Aorta (tissue), 5 donors: ENCODE measurements at regions not wholly inside any gene's neighbourhood (a gene's known extent, or its start where the extent isn't known, plus 50 kb on each side); places are given as distances from the start of the nearest gene placed in this dataset.

ENCODE experiments used
- ATAC-seq: fragments of 200-7000 bp; cut with Tn5 transposase; one replicate; pipeline ENCODE4 v1.9.1; 2022; ENCODE audit warnings: moderate library complexity; ENCODE audit not compliant: low FRiP score
- DNase-seq, 2 donors: peaks; one replicate each; pipeline ENCODE4 v3.0.0-alpha.2; 2020
- H3K27ac ChIP-seq, 2 donors: one replicate each; pipeline ENCODE4 v1.5.1; 2013; ENCODE audit warnings: low read length in 2 of 2, mild to moderate bottlenecking in 2 of 2, moderate library complexity in 2 of 2, control low read depth in 1 of 2, inconsistent platforms in 1 of 2, low read depth in 1 of 2
- H3K27me3 ChIP-seq, 2 donors: one replicate each; pipeline ENCODE4 v1.6.1; 2013; ENCODE audit warnings: control low read depth in 1 of 2, low read length in 1 of 2, mild to moderate bottlenecking in 1 of 2, moderate library complexity in 1 of 2; ENCODE audit not compliant: insufficient read depth in 2 of 2, control insufficient read depth in 1 of 2
- H3K36me3 ChIP-seq, 2 donors: one replicate each; pipeline ENCODE4 v1.6.1; 2013; ENCODE audit warnings: control low read depth in 1 of 2, low read length in 1 of 2, mild to moderate bottlenecking in 1 of 2; ENCODE audit not compliant: insufficient read depth in 2 of 2, control insufficient read depth in 1 of 2
- H3K4me1 ChIP-seq, 2 donors: one replicate each; pipeline ENCODE4 v1.6.1; 2013; ENCODE audit warnings: low read length in 2 of 2, control low read depth in 1 of 2, mild to moderate bottlenecking in 1 of 2, moderate library complexity in 1 of 2; ENCODE audit not compliant: insufficient read depth in 2 of 2, control insufficient read depth in 1 of 2
- H3K4me3 ChIP-seq, 2 donors: one replicate each; pipeline ENCODE4 v1.5.1; 2013; ENCODE audit warnings: low read length in 2 of 2, control low read depth in 1 of 2, mild to moderate bottlenecking in 1 of 2
- H3K9me3 ChIP-seq: one replicate; pipeline ENCODE4 v1.6.1; 2013; ENCODE audit warnings: mild to moderate bottlenecking, low read length; ENCODE audit not compliant: control insufficient read depth
- WGBS, 2 donors: extraction: QIAGEN DNeasy Blood & Tissue Kit; methylation state at CpG; one replicate each; pipeline ENCODE4 v1.1.7; 2013; 5-methylcytosine and 5-hydroxymethylcytosine counted together
- intact Hi-C, 2 donors: fragments of 100-400 bp; cut with DNase I; formaldehyde crosslinking; loops; one replicate each; pipeline versions ENCODE4 v1.14.2 to v1.15.0; 2022
- donor health status: healthy with polysubstance abuse.
- donor health status: Bipolar disorder and iron deficiency.
- donor health status: DM: no; HTN: no; CAD: no.
- donor health status: DM: no; HTN: no; CAD: no.
- donor health status: DM: yes; HTN: yes; CAD: no.

DNA sequence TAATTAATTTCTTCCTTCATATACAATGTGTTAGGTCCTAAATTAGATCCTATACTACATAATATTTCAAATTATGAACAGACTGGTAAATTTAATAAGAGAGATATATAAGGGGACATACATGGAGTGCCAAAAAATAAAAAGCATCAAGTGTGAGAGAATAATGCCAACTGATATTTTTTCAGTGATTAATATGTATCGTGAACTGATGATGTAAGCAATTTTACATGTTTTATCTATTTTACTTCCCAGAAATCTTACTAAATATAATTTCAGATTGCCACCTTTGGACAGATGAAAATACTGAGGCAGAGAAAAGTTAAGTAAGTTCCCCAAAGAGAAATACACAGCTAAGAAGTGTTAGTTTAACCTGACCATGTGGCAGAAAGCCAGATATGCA is 870.8 kb downstream of the SLITRK5 start:
- Histone ChIP-seq H3K27ac (no peak overlapping the region), H3K36me3 (no peaks in the 10 kb centered on the region), H3K9me3 (no peaks in the 10 kb centered on the region), H3K4me1 (no peaks in the 10 kb centered on the region), H3K27me3 (no peaks in the 10 kb centered on the region), H3K4me3 (no peak overlapping the region)
- DNase-seq (no peak), ATAC-seq (no peak)
- whole genome bisulfite sequencing, 2 donors = 81 to 82% methylated on average over 1 of the region's 1 CpG
- intact Hi-C loops = no loop called here

DNA sequence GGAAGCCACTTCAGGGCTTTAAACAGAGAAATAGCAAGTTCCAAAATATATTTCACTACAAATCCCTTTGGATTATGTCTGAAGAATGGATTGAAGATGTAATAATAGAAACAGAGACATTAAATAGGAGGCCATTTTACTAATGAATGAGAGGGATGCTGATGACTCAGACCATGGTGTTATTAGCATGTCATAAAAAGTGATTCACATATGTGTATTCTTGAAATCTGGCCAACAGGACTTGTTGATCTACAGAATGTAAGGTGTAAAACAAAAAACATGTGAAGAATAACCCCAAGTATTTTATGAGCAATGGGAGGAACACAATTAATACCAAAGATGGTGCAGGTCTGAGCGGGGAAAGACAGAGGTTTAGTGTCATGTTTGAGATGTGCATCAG is 873.7 kb downstream of the SLITRK5 start:
- Histone ChIP-seq H3K4me1 (no peaks in the 10 kb centered on the region), H3K4me3 (no peak overlapping the region), H3K9me3 (no peaks in the 10 kb centered on the region), H3K36me3 (no peaks in the 10 kb centered on the region), H3K27me3 (no peaks in the 10 kb centered on the region), H3K27ac (no peak overlapping the region)
- DNase-seq (no peak), ATAC-seq (no peak)
- intact Hi-C loops = no loop called here
- WGBS, 2 donors = 48 to 97% methylated on average over 1 of the region's 1 CpG

DNA sequence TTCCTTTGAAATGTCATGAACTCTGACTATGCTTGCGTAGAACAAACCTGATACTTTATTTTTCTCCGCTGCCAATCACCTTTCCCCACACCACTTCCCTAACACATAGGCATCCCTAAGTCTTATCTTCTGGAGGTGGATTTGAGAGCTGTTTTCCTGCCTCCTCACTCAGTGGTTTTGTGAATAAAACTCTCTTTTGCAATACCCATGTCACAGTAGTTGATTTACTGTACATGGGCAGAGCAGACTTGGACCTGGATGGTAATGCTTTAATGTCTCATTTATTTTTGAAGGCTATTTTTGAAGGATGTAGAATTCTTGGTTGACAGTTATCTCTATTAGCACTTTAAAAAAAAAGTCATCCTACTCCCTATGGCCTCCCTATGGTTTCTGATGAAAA is 881.8 kb downstream of the SLITRK5 start:
- WGBS, 2 donors = 91 to 93% methylated on average over 2 of the region's 2 CpGs
- no peaks in the 10 kb centered on the region for H3K27me3 ChIP-seq
- H3K9me3 ChIP-seq = no peaks in the 10 kb centered on the region
- DNase-seq (no peak), ATAC-seq (no peak)
- H3K27ac ChIP-seq = no peak overlapping the region
- no peaks in the 10 kb centered on the region for H3K4me1 ChIP-seq
- H3K4me3 ChIP-seq = no peak overlapping the region
- no peaks in the 10 kb centered on the region for H3K36me3 ChIP-seq
- intact Hi-C loops = no loop called here

DNA sequence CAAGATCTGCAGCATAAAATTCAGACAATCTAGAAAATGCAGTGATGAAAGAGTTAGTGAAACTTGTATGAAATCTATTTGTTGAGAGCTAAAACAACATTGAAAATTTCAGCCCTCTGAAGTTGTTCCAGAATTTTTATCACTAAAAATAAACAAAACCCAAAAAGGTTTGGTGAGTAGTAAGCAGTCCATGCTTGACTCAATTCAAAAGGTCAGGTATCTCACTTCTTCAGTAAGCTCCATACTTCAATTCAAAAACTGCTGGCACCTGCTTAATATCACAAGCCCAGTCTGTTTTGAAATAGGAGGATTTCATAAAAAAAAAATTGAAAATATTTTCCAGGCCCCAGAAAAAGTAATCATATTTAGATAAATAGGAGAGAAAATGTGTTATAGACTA is 894.4 kb downstream of the SLITRK5 start:
- Histone ChIP-seq H3K4me3 (no peak overlapping the region), H3K27me3 (no peaks in the 10 kb centered on the region), H3K36me3 (no peaks in the 10 kb centered on the region), H3K9me3 (no peaks in the 10 kb centered on the region), H3K4me1 (no peaks in the 10 kb centered on the region), H3K27ac (no peak overlapping the region)
- DNase-seq (no peak), ATAC-seq (no peak)
- intact Hi-C loops = no loop called here

DNA sequence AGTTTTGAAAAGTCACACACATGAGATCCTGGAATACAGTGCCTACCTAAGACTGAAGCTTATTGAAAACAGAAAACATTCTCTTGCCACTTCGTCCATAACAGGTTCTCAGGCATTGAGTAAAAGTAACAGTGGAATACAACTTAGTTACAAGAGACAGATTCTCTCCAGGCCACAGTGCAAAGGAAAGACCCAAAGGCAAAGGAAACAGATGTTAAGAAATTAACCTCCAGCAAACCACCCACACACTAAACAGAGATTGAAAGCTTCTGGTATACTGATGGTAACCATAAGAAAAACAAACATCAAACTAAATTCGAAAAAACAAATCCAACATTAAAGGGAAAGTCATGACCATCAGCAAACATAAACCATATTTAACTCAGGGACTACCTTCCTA is 914.7 kb downstream of the SLITRK5 start:
- H3K9me3 ChIP-seq = no peaks in the 10 kb centered on the region
- 58 to 60% methylated on average over 2 of the region's 2 CpGs for WGBS, 2 donors

DNA sequence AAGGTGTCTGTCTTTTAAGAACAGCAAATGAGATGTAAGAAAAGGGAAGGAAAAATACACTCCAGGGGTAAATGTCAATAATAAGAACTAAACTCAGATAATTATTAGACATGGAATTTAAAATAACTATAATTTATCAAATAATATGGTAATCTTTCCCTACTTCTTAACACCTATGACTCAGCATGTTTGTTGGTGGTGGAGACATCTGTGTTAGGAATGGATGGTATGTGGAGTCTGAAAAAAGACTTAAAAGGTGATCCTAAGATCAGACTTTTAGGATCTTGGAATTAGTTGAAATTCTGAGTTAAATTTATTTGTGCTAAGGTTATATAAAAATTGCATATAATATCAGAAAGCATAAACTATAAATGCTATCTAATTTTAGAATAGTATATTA is 915.1 kb downstream of the SLITRK5 start:
- ATAC-seq = no peak
- Histone ChIP-seq H3K4me1 (no peaks in the 10 kb centered on the region), H3K36me3 (no peaks in the 10 kb centered on the region), H3K27ac (no peak overlapping the region), H3K9me3 (no peaks in the 10 kb centered on the region), H3K4me3 (no peak overlapping the region), H3K27me3 (no peaks in the 10 kb centered on the region)
- intact Hi-C loops = no loop called here
- no peak for DNase-seq

More for the DNA sequence above, 914.7 kb downstream of the SLITRK5 start:
- H3K4me3 ChIP-seq = no peak overlapping the region
- no peaks in the 10 kb centered on the region for H3K4me1 ChIP-seq
- H3K27me3 ChIP-seq = no peaks in the 10 kb centered on the region
- no peaks in the 10 kb centered on the region for H3K36me3 ChIP-seq
- ATAC-seq (no peak), DNase-seq (no peak)
- intact Hi-C loops = no loop called here
- no peak overlapping the region for H3K27ac ChIP-seq

DNA sequence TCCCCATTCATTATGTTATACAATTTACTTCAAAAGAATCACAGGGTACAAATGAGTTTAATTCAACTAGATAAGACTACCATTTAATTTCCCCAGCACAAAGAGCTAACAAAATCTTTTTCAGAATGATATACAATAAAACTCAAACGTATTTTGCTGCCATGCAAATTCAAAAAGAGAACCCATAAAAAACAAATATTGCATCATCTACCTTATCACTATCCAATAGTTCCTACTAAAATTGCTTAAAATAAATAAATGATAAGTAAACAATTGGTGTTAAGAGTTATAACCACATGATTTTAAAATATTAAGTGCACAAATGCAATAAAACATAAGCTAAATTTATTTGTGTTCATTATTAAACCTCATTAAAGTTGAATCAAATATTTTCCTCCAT is 919.4 kb downstream of the SLITRK5 start:
- Histone ChIP-seq H3K27ac (no peak overlapping the region), H3K4me1 (no peaks in the 10 kb centered on the region), H3K9me3 (peaks cover 6% of the 10 kb centered on the region), H3K4me3 (no peak overlapping the region), H3K36me3 (no peaks in the 10 kb centered on the region), H3K27me3 (no peaks in the 10 kb centered on the region)
- 41 to 50% methylated on average over 1 of the region's 1 CpG for WGBS, 2 donors
- DNase-seq (no peak), ATAC-seq (no peak)
- intact Hi-C loops = no loop called here

DNA sequence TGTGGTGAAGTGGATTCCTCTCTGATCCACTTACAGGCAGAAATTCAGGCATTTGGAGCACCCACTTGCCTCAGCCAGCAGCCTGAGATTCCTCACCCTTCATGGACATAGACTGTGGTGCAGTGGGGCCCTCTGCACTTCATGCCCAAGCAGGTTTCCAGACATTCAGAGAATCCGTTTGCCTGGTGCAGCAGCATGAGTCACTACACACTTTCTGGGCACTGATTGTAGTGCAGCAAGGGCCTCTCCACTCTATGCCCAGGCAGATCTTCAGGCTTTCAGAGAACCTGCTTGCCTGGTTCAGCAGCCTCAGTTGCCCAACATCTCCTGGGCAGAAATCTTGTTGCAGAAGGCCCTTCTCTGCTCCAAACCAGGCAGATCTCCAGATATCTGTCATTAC is 920.9 kb downstream of the SLITRK5 start:
- Histone ChIP-seq H3K9me3 (peaks cover 6% of the 10 kb centered on the region), H3K4me3 (no peak overlapping the region), H3K27me3 (no peaks in the 10 kb centered on the region), H3K27ac (no peak overlapping the region), H3K36me3 (no peaks in the 10 kb centered on the region), H3K4me1 (no peaks in the 10 kb centered on the region)
- WGBS, 2 donors = 81 to 89% methylated on average over 1 of the region's 1 CpG
- ATAC-seq = no peak
- DNase-seq = no peak
- intact Hi-C loops = no loop called here

DNA sequence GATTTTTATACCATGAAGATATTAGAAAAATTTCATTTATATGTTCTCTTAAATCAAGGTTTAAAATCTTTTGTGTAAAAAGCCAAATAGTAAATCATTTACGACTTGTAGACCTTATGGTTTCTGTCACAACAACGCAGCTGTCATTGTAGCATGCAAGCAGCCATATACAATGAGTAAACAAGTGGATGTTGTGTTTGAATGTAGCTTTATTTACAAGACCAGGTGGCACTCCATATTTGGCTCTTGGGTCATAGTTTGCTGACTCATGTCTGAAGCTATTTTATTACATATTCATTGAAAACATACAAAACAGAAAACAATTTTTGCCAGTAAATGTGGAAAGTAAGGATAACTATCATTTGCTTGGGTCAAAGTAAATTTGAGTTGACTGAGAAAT is 930.8 kb downstream of the SLITRK5 start:
- no peaks in the 10 kb centered on the region for H3K9me3 ChIP-seq
- no peak overlapping the region for H3K27ac ChIP-seq
- DNase-seq (no peak), ATAC-seq (no peak)
- no peaks in the 10 kb centered on the region for H3K4me1 ChIP-seq
- intact Hi-C loops = no loop called here
- no peaks in the 10 kb centered on the region for H3K36me3 ChIP-seq
- 74 to 77% methylated on average over 2 of the region's 2 CpGs for WGBS, 2 donors
- H3K4me3 ChIP-seq = no peak overlapping the region
- H3K27me3 ChIP-seq = no peaks in the 10 kb centered on the region
